ENCODE measurements at regions not wholly inside any gene's neighbourhood (a gene's known extent, or its start where the extent isn't known, plus 50 kb on each side); places are given as distances from the start of the nearest gene placed in this dataset.

DNA sequence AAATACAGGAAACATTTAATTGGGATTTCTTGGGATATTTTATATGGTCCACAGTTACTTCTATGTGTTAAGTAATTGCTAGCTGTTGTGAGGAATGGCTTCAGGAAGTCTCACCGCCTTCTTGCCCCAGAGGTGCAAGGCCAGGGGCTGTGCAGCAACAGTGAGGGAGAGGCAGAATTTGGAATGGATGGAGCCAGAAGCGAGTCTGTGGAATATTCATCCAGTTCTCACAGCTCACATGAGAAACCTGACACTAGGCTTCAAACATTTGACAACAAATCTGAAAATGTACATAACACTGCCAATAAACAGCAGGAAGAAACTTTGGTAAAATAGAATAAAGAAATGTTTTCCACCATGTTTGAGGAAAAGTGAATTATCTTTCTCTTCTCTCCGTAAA lies 66.5 kb downstream of the GPR6 start:
- ATAC-seq: no peak
- TF ChIP-seq SNAI2 (CRISPR knock-in tag; IDR thresholded peaks at IDR 0.05) (no peak), TCF4 (CRISPR knock-in tag; IDR thresholded peaks at IDR 0.05; ENCODE audit: borderline replicate concordance) (no peak)

DNA sequence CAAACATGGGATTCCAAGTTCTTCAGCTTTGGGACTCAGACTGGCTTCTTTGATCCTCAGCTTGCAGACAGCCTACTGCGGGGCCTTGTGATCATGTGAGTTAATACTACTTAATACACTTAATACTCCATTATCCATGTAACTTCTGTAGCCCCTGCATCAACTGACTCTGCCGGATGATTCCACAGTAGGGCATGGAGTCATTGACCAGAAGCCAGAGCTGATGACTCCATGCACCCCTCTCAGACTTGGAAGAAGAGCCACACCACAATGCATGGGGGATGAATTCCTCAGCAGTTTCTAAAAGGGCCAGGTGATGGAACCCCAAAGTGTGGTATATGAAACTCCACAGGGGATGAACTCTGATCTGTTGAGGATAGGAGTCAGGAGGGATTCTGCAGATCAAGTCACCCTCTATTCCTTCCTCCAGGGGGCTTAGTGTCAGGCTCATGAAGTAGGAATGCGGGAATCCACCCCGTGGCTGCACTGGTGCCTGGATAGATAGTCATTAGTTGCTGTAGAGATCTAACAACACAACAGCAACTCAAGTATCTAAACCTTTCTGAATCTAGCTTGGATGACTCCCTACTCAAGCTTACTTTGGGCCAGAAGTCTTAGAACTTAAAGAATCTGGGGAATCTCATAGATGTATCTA lies 70.2 kb downstream of the GPR6 start:
- TF ChIP-seq, protein P1, sequence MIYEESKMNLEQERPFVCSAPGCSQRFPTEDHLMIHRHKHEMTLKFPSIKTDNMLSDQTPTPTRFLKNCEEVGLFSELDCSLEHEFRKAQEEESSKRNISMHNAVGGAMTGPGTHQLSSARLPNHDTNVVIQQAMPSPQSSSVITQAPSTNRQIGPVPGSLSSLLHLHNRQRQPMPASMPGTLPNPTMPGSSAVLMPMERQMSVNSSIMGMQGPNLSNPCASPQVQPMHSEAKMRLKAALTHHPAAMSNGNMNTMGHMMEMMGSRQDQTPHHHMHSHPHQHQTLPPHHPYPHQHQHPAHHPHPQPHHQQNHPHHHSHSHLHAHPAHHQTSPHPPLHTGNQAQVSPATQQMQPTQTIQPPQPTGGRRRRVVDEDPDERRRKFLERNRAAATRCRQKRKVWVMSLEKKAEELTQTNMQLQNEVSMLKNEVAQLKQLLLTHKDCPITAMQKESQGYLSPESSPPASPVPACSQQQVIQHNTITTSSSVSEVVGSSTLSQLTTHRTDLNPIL (CRISPR knock-in tag; IDR thresholded peaks at IDR 0.05; ENCODE audit: low read depth): no peak
- TF ChIP-seq ZNF70 (CRISPR knock-in tag; IDR thresholded peaks at IDR 0.05) (no peak), PPARA (CRISPR knock-in tag; IDR thresholded peaks at IDR 0.05; ENCODE audit: borderline replicate concordance) (no peak), ISL1 (CRISPR knock-in tag; IDR thresholded peaks at IDR 0.05) (no peak), SNAI2 (CRISPR knock-in tag; IDR thresholded peaks at IDR 0.05) (no peak), OSR1 (CRISPR knock-in tag; IDR thresholded peaks at IDR 0.05) (no peak), ZFP30 (CRISPR knock-in tag; IDR thresholded peaks at IDR 0.05) (no peak), TCF4 (CRISPR knock-in tag; IDR thresholded peaks at IDR 0.05; ENCODE audit: borderline replicate concordance) (no peak), ZC3H10 (CRISPR knock-in tag; IDR thresholded peaks at IDR 0.05) (no peak), BACH2 (CRISPR knock-in tag; IDR thresholded peaks at IDR 0.05; ENCODE audit: borderline replicate concordance) (no peak), TOX (CRISPR knock-in tag; IDR thresholded peaks at IDR 0.05; ENCODE audit: borderline replicate concordance) (no peak), ESRRG (CRISPR knock-in tag; IDR thresholded peaks at IDR 0.05) (no peak), ZNF8 (CRISPR knock-in tag; IDR thresholded peaks at IDR 0.05) (no peak)
- TF ChIP-seq, protein P2, sequence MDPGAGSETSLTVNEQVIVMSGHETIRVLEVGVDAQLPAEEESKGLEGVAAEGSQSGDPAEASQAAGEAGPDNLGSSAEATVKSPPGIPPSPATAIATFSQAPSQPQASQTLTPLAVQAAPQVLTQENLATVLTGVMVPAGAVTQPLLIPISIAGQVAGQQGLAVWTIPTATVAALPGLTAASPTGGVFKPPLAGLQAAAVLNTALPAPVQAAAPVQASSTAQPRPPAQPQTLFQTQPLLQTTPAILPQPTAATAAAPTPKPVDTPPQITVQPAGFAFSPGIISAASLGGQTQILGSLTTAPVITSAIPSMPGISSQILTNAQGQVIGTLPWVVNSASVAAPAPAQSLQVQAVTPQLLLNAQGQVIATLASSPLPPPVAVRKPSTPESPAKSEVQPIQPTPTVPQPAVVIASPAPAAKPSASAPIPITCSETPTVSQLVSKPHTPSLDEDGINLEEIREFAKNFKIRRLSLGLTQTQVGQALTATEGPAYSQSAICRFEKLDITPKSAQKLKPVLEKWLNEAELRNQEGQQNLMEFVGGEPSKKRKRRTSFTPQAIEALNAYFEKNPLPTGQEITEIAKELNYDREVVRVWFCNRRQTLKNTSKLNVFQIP (CRISPR knock-in tag; IDR thresholded peaks at IDR 0.05; ENCODE audit: borderline replicate concordance, low read depth): no peak
- TF ChIP-seq, protein P3, sequence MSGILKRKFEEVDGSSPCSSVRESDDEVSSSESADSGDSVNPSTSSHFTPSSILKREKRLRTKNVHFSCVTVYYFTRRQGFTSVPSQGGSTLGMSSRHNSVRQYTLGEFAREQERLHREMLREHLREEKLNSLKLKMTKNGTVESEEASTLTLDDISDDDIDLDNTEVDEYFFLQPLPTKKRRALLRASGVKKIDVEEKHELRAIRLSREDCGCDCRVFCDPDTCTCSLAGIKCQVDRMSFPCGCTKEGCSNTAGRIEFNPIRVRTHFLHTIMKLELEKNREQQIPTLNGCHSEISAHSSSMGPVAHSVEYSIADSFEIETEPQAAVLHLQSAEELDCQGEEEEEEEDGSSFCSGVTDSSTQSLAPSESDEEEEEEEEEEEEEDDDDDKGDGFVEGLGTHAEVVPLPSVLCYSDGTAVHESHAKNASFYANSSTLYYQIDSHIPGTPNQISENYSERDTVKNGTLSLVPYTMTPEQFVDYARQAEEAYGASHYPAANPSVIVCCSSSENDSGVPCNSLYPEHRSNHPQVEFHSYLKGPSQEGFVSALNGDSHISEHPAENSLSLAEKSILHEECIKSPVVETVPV (CRISPR knock-in tag; IDR thresholded peaks at IDR 0.05): no peak
- no peak for ATAC-seq

DNA sequence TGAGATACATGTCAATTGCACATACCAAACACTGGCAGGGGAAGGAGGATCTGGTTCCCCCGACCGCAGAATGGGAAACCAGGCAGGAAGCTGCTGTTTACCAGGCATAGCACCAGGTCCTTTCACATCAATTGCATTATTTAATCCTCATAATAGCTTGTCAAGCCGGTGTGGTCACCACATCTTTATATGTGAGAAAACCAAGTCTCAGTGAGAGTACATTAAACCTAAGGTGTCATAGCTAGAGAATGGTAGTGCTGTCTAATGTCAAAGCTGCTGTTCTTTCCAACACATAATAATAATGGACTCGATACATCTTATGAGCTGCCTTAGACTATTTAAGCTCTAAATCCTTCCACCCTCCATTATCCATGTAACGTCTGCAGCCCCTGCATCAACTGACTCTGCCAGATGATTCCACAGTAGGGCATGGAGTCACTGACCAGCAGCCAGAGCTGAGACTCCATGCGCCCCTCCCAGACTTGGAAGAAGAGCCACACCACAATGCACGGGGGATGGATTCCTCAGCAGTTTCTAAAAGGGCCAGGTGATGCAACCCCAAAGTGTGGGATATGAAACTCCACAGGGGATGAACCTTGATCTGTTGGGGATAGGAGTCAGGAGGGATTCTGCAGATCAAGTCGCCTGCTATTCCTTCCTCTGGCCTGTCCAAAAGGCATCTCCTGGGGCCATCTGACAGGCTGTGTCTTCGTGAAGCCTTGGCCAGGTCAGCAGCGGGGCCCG lies 71.8 kb downstream of the GPR6 start:
- TF ChIP-seq ARNTL (CRISPR knock-in tag; IDR thresholded peaks at IDR 0.05; ENCODE audit: borderline replicate concordance, low read depth) (no peak), ZNF70 (CRISPR knock-in tag; IDR thresholded peaks at IDR 0.05) (no peak), BACH2 (CRISPR knock-in tag; IDR thresholded peaks at IDR 0.05; ENCODE audit: borderline replicate concordance) (no peak), ISL1 (CRISPR knock-in tag; IDR thresholded peaks at IDR 0.05) (no peak), GLIS3 (CRISPR knock-in tag; IDR thresholded peaks at IDR 0.05) (no peak), ZFP30 (CRISPR knock-in tag; IDR thresholded peaks at IDR 0.05) (no peak), RARB (CRISPR knock-in tag; IDR thresholded peaks at IDR 0.05) (no peak), PPARA (CRISPR knock-in tag; IDR thresholded peaks at IDR 0.05; ENCODE audit: borderline replicate concordance) (no peak)
- TF ChIP-seq, protein P2 (CRISPR knock-in tag; IDR thresholded peaks at IDR 0.05; ENCODE audit: borderline replicate concordance, low read depth): no peak
- TF ChIP-seq, protein P1 (CRISPR knock-in tag; IDR thresholded peaks at IDR 0.05; ENCODE audit: low read depth): no peak
- TF ChIP-seq, protein P4, sequence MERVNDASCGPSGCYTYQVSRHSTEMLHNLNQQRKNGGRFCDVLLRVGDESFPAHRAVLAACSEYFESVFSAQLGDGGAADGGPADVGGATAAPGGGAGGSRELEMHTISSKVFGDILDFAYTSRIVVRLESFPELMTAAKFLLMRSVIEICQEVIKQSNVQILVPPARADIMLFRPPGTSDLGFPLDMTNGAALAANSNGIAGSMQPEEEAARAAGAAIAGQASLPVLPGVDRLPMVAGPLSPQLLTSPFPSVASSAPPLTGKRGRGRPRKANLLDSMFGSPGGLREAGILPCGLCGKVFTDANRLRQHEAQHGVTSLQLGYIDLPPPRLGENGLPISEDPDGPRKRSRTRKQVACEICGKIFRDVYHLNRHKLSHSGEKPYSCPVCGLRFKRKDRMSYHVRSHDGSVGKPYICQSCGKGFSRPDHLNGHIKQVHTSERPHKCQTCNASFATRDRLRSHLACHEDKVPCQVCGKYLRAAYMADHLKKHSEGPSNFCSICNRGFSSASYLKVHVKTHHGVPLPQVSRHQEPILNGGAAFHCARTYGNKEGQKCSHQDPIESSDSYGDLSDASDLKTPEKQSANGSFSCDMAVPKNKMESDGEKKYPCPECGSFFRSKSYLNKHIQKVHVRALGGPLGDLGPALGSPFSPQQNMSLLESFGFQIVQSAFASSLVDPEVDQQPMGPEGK (CRISPR knock-in tag; IDR thresholded peaks at IDR 0.05; ENCODE audit: borderline replicate concordance): no peak
- no peak for ATAC-seq

Data from SK-N-SH treated with all-trans-retinoic acid at 6 μM for 48 hours (cell line).